GM19035 (cell line): ENCODE measurements at regions not wholly inside any gene's neighbourhood (a gene's known extent, or its start where the extent isn't known, plus 50 kb on each side); places are given as distances from the start of the nearest gene placed in this dataset.

ENCODE experiments used
- ATAC-seq: cut with Tn5 transposase; IDR thresholded peaks from one replicate; pipeline ENCODE4 v1.9.1; 2021; ENCODE audit not compliant: unreplicated experiment

DNA sequence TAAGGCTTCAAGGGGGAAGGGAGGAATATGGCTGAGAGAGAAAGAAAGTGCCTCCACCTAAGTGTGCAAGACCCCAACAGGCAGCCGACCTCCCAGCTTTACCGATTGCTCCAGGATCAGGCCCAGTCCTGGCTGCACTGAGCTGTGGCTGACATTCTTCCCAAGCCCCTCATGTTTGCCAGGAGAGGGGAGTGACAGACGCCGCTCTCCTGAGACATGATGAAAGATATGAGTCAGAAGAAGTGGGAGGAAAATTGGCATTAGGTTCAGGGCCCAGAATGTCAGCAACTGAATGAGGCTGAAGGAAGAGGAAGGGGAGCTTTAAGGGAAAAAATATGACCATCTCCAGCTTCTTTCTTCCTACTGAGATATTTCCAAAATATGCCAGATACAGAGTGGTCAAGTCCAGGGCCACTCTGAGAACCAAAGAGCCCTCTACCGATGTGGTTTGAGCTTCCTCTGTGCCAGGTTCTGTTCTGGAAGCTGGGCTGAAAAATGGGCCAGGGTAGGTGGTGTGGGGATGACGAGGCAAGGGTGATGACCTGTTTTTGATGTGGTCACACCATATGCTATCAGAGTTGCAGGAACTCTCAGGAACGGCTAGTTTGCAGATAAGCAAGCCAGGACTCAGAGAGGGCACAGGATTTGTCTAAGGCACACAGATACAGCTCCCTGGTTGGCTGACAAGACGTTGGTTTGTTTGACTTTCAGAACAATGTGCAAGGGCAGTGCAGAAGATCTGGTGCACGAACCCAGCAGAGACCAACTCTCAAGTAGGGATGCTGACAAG, 176.7 kb downstream of the SOX9 start:
- ATAC-seq: no peak

DNA sequence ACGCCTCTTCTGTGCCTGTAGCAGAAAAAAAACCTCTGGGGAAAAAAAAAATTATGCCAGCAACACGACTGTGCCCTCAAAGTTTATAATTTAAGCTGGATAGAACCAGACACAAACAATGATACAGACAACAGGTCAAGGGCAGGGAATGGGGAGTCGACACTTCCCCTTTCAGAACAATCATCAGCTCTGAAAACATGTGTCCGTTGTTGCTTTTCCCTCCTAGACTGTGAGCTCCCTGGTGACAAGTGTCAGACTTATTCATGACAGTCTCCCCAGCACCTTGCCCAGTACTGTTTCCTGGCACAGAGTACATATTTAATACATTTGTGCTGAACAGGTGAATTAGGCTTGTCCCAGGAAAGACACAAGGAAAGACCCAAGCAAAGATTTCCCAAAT, 178.3 kb downstream of the SOX9 start:
- no peak for ATAC-seq

DNA sequence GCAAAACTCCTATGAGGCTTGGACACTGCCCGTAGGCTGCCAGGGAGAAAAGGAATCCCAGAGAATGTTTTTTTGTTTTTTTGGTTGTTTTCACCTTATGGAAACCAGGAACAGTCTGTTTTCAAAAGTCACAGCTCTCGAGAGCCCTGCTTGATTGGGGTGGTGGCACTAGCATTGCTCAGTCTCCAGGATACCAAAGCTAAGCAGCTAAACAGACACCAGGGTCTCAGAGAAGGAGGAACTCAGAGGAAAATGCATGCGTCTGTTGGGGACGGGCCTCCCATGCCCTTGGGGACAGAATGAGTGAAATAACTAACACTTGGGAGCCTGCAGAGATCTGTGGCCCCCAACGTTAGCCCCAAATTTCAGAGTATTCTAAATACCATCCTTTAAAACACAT, 178.8 kb downstream of the SOX9 start:
- no peak for ATAC-seq

DNA sequence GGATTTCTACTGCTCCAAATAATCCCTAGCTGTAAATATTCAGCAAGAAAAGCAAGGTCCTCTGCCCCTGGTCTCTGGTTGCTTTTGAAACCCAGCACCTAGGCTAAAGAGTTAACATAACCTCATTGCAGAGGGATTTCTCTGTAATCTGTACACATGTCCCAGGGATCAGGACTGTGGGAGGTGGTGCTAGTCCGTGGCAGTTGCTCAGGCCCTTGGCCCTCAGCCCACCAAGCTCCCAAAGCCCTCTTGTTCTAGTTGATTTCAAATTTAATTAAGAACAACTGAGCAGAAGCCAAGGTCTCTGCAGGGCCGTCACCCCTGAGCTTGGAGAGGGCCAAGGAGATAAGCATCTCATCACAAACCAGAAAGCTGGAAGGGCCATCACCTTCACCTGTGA, 181.1 kb downstream of the SOX9 start:
- ATAC-seq: no peak

DNA sequence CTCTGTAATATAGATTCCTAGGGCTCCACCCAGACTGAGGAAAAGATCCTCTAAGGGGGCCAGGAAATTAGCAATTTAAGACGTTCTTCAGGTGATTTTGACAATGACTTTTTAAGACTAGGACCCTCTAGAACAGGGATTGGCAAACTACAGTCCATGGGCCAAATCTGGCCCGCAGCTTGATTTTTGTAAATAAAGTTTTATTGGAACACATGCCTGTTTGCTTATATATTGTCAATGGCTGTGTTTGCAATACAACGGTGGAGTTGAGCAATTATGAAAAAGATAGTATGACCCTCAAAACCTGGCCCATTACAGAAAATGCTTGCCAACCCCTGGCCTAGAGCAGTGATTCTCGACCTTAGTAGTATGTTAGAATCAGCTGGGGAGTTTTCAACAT, 181.9 kb downstream of the SOX9 start:
- no peak for ATAC-seq

DNA sequence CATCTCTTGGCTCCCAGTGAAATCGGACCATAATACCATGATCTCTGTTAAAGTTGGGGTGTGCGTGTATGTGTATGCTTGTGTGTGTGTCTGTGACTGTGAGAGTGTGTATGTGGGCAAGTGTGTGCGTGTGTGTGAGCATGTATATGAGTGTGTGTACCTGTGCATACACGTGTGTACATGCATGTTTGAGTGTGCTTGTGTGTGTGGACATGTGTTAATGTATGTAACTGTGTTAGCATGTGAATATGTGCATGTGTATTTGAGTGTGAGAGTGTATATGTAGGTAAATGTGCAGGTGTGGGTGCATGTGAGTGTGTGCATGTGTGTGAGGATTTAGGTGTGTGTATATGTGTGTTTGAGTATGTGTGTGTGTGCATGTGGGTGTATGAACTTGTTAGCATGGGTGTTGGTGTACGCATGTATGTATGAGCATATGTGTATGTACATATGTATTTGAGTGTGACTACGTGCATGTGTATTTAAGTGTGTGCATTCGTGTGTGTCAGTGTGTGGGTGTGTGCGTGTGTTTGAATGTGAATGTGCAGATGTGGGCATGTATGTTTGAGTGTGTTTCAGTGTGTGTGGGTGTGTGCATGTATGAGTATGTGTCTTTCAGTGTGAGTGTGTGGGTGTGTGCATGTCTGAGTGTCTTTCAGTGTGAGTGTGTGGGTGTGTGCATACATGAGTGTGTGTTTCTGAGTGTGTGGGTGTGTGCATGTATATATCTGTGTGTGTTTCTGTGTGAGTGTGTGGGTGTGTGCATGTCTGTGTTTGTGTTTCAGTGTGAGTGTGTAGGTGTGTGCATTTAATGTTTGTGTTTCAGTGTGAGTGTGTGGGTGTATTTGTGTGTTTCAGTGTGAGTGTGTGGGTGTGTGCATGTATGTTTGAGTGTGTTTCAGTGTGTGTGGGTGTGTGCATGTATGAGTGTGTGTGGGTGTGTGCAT, 183.2 kb downstream of the SOX9 start:
- ATAC-seq: no peak

DNA sequence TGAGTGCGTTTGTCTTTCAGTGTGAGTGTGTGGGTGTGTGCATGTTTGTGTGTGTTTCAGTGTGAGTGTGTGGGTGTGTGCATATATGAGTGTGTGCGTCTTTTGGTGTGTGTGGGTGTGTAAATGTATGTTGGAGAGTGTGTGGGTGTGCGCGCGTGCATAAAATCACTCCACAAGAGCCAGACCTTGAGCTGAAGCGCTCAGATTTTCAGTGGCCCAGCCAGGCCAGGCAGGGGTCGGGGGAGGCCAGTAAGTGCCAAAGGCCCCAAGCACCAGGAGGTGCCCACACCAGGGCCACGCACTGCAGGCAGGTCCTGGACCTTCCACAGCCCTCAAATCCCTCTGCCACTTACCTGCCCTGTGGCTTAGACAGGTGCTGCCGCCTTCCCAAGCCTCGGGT, 184.0 kb downstream of the SOX9 start:
- ATAC-seq: no peak

DNA sequence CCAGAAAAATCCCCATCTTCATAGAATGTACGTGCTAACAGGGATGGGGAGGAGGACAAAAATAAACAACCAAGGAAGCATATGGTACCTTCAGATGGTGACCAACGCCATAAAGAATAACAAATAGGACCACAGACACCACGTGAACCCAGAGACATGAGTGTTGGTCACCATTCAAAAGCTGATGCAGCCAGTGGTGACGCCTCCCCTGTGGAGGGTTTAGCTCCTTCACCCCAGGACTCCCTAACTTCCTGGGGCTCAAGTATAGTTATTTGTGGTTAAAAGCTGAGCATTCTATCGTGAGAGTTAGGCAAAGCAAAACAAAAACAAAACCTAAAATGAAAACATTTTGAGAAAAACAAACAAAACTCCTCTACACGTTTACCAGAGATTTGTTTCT, 184.7 kb downstream of the SOX9 start:
- no peak for ATAC-seq

DNA sequence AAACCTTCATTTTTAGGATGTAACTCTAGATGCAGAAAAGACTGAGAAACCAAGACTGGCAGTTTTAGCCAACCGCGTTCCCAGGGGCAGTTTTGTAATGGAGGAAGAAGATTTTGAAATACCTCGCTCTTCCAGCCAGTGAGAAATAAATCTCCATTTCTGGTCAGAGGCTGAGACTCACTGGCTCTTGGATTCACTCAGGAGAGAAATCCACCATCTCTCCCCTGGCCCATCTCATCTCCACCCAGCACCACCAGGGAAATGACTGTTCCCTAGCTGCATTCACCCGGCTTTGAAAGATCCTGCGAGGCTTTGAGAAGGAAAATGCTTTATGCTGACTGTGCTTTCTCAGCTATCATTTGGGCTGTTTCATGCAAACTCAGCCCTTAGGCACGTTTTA, 185.2 kb downstream of the SOX9 start:
- no peak for ATAC-seq

DNA sequence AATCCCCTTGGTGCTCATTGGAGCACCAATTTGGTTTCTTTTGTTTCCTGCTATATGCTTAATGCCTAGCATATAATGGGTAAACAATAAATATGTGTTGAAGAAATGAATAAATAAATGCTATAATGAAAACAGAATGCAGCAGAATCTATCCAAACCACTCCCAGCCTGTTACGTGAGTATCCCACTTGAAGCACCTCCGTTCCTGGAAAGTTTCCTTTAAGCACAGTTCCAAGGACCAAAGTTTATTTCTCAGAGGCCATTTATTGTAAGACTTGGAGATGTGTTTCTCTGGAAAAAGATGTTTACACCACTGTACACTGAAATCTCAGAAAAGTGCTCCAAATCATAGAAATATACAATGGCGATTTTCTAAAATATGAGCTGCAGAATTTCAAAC, 187.0 kb downstream of the SOX9 start:
- ATAC-seq: no peak

DNA sequence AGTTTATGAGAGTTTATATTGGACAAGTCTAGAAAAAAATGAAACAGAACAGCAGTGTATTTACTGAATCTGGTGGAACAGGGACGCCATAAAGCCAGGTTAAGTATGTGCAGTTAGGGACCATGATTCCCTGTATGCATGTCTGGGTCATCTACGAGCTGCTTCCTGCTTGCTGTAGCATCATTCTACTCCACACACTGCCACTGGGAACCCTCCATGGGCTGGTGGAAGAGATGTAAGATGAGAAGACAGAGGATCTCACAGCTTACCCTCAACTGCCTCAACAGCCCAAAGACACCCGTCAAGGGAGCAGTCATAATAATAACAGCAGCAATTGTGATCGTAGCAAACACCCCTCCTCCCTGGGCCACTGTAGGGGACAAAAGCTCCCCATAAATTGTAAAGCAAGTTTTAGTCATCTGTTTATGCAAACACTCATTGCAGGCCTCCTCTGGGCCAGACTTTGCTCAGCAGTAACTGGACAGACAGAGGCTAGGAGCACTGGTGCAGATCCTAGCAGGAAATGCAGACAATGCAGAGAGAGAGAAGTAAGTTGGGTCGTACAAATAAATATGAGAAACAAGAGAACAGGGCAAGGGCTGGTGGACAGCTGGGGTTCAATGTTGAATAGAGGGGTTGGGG, 188.0 kb downstream of the SOX9 start:
- no peak for ATAC-seq

DNA sequence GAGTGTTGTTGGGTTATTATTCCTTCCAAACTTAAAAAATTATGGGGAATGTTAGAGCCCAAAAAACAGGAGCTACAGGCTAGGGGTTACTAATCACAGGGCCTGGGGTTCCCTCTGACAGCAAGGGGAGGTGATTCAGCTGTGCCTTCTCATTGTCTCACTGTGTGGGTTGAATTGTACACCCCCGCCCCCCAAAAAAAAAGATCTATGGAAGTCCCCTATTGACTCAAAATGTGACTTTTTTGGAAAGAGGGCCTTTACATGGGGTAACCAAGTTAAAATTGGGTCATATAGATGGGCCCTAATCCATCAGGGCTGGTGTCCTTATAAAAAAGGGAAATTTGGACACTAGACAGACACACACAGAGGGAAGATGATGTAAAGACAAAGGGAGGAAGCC, 190.2 kb downstream of the SOX9 start:
- ATAC-seq: no peak

DNA sequence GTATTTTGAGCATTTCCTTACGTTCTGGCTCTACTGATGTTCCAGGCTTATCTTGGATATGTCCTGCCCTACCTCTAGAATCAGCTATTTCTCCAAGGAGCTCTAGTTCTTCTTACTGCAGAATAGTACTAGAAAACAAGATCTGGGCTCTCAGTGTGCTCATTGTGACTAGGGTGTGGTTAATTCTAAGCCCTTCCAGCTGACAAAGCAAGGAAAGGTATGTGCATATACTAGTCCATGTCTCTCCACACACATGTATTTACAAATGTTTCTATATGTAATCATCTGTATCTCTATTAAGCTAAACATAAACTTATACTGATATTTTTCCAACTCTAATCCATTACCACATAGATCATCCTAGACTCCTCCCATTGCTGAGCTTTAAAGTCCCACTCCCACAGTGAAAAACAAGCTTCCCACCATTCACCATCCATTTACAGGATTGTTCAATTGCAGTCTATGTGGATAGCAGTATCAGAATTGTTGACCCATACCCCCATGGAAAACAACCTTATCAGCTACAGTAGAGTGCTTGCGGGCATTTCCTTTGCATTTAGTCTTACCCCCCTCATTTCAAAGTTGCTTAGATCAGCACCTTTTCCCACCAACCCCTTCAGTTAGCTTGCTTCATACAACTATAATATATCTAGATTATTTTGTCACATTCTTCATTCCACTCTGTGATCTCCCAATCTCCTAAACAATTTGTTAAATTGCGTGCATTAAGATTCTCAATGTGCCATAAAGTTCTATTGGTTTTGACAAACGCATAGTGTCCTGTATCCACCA, 194.5 kb downstream of the SOX9 start:
- no peak for ATAC-seq

DNA sequence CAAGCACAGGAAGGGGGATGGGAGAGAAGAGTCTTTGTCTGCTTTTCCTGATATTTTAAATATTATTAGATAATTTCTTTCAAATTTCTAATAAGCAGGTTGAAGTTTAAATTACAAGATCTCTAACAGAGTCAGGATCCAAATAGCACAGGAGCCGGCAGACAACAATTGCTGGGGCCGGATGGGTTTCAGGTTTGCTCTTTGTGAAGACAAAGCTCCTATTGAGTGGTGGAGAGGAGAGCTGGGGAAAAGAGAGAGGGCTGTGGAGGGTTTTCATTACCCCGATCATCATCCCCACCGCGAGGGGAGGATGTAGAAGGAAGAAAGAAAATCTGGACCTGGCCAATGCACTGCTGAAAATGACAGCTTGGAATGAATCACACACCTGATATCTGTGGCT, 197.3 kb downstream of the SOX9 start:
- ATAC-seq: no peak

DNA sequence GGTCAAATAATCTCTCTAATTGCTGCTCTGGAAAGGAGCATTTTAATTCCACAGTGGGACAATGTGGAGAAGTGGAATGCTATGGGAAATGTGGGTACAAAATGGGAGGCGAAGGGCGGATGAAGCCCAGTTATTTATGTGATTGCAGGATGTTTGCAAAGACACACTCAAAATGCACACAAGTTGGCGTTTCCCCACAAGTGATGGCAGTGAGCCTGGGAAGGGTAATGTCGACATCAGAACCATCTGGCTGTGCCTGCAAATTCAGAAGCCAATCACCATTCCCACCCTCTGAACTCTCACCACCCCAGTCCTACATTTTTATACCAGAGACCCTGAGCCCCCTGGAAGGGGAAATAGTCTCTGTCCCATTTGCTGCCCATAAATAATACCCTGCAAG, 201.1 kb downstream of the SOX9 start:
- ATAC-seq: no peak

DNA sequence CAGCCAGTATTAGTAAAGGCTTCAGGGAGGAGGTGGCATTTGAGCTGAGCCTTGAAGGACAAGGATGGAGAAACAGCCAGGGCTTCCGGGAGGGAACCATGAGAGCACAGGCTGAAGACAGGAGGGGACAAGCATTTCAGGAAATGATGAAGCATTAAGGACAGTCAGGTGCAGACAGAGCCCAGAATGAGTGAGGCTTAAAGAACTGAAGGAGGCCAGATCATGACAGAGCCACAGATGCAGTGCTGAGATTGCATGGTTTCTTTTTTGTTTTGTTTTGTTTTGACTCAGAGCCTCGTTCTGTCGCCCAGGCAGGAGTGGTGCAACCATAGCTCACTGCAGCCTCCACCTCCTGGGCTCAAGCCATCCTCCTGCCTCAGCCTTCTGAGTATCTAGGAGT, 211.5 kb downstream of the SOX9 start:
- peak; percentile 82 for ATAC-seq

DNA sequence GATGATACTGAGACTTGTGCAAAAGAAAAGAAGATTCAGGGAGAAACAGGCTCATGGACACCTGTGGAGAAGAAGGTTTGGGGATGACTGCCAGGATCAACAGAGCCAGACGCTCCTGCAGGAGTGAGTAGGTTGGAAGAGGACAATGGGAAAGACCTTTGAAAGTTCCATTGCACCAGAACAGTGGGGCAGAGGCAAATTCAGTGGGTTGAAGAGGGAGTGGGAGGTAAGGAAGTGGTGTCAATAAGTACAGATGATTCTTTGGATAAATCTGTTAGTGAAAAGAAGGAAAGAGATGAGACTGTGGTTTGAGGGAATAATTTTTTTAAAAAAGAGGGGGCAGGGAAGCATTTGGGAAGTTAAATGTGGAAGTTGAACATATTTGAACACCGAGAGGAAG, 212.8 kb downstream of the SOX9 start:
- no peak for ATAC-seq

DNA sequence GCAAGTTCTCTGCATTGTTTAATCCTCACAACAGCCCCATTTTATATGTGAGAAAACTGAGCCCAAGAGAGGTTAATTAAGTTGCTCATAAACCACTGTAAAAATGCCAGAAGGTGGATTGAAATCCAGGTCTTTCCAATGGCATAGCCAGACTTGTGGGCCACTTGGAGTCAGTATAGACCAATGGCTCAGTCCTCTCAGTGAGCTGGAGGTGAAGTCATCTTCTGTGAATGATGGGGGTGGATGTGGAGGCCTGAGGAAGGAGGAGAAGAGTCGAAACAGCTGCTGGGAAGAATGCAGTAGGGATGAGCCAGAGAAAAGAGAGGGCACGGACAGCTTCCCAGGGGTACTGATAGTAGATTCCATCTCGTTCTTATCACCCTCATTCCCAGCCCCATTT, 213.4 kb downstream of the SOX9 start:
- ATAC-seq: no peak

DNA sequence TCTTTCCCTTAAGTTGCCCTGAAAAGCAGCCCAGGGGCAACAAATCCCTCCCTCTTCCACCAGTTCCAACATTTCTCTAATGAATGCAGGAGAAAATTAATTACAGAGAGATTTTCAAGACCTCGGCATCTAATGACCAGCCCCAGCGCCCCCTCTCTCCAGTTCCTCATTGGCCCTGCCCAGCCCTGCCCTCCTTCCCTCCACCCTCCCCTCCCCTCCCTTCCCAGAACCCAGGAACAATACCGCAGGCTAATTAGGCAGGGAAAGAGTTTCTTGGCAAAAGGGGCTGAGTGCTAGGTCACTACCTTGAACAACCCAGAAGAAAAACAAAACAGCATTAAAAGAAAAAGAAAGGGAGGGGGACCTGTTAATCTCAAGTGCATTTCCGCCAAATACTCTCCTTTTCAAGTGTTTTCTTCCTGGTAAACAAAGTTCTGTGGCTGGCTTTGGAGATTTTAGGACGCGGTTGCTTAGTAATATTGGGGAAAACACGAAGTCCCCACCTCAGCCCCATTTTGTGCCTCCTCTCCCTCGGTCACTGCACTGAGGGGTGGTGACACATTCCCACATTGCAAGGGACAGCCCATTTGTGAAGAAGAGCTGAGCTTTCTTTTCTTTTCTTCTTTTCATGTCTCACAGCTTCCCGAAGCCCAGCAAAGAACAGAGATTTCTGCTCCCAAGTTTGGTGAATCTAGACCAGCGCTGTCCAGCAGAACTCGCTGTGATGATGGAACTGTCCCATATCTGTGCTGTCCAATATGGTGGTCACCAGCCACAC, 215.4 kb downstream of the SOX9 start:
- no peak for ATAC-seq

DNA sequence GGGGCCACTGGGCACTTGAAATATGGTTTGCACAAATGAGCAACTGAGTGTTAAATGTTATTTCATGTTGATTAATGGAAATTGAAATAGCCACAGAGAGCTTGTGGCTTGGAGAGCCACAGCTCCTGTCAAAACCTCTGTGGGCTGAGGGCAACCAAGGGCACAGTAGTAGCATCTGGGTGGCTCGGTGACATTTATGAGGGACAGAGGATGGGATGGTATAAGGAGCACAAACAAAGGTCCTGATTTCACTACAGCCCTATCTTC, 215.9 kb downstream of the SOX9 start:
- ATAC-seq: no peak

DNA sequence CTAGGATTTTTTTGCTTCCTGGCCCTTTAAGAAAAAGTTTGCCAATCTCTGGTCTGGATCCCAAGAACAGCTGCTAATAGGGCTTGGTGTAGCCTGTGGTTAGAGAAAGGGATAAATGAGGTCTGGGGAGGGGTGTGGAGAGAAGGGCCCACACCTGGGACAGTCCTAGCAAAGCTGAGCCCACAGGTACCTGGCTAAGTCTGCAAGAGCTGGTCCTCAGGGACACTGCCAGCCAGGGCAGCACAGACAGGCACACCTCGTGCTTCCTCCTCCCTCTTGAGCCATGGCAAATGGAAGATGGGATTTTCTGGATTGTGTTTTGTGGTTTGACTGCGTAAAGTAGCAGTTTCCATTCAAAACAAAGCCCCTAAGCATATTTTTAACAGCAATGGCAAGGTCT, 217.5 kb downstream of the SOX9 start:
- no peak for ATAC-seq
